Activated naive CD4-positive, alpha-beta T cell treated with anti-CD3 and anti-CD28 coated beads, Interleukin-2, amount 10 ng/mL, durations not matched to agents 7 days and 5 days (primary cell): ENCODE measurements at regions not wholly inside any gene's neighbourhood (a gene's known extent, or its start where the extent isn't known, plus 50 kb on each side); places are given as distances from the start of the nearest gene placed in this dataset.

ENCODE experiments used
- CTCF ChIA-PET: fragments of 350-600 bp; sonication (Branson Sonifier 250); formaldehyde crosslinking; loops from one replicate; lab custom pipeline; 2021; ENCODE audit warnings: antibody characterized with exemption; lab: Charles Lee
- DNase-seq: peaks from one replicate; pipeline ENCODE4 v3.0.0-alpha.2; 2020
- H3K27ac Mint-ChIP-seq: one replicate; pipeline ENCODE4 v1.8.0; 2021; ENCODE audit warnings: mild to moderate bottlenecking, moderate library complexity, mixed read lengths
- H3K27me3 Mint-ChIP-seq: one replicate; pipeline ENCODE4 v1.8.0; 2021; ENCODE audit warnings: mild to moderate bottlenecking, mixed read lengths
- H3K36me3 Mint-ChIP-seq: one replicate; pipeline ENCODE4 v1.8.0; 2021; ENCODE audit warnings: mixed read lengths
- H3K4me1 Mint-ChIP-seq: one replicate; pipeline ENCODE4 v1.8.0; 2021; ENCODE audit warnings: mixed read lengths
- H3K4me3 Mint-ChIP-seq: one replicate; pipeline ENCODE4 v1.8.0; 2021; ENCODE audit warnings: mild to moderate bottlenecking, moderate library complexity, mixed read lengths
- H3K9me3 Mint-ChIP-seq: one replicate; pipeline ENCODE4 v1.8.0; 2021; ENCODE audit warnings: mixed read lengths

GRCh38 chr1:30311749-30312148 lies 411.6 kb downstream of the MATN1 start:
- Mint-ChIP-seq H3K4me1 (no peaks in the 10 kb centered on the region), H3K9me3 (no peaks in the 10 kb centered on the region), H3K36me3 (no peaks in the 10 kb centered on the region), H3K27me3 (peaks cover 9% of the 10 kb centered on the region), H3K27ac (no peak overlapping the region), H3K4me3 (no peak overlapping the region)
- no peak for DNase-seq
- CTCF ChIA-PET = no interaction called here

- CTCF ChIA-PET = interaction anchor here (0.7 kb wide), 1 partner anchor 12 kb away, joined by 3 read pairs; no protein-coding TSS in a partner anchor
- Mint-ChIP-seq H3K27me3 (peaks cover 9% of the 10 kb centered on the region), H3K4me3 (no peak overlapping the region), H3K4me1 (no peaks in the 10 kb centered on the region), H3K9me3 (no peaks in the 10 kb centered on the region), H3K27ac (no peak overlapping the region), H3K36me3 (no peaks in the 10 kb centered on the region)
- DNase-seq = peak; percentile 8
Observed at GRCh38 chr1:30310966-30311742, 412.2 kb downstream of the MATN1 start.

DNA sequence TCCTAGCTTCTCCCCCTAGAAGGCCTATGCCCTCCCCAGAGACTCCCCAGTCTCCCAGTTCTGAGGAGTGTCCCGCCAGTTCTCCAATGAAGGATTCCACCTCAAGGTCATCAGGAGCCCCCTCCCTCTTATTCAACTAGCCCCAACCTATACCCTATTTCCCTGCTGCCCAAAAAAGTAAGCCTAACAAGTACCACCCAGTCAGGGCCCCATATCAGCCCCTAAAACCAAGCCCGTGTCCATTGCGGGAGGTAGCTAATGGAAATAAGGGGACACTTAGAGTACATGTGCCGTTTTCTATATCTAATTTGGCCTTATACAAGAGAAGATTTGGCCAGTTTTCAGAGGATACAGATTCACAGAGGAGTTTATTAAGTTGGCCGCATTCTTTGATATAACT lies 416.2 kb downstream of the MATN1 start:
- H3K27me3 Mint-ChIP-seq = peaks cover 3% of the 10 kb centered on the region
- no peak overlapping the region for H3K4me3 Mint-ChIP-seq
- CTCF ChIA-PET = interaction anchor here (0.6 kb wide), 1 partner anchor 18 kb away, joined by 3 read pairs; no protein-coding TSS in a partner anchor
- no peaks in the 10 kb centered on the region for H3K9me3 Mint-ChIP-seq
- no peaks in the 10 kb centered on the region for H3K36me3 Mint-ChIP-seq
- DNase-seq = no peak
- no peak overlapping the region for H3K27ac Mint-ChIP-seq
- H3K4me1 Mint-ChIP-seq = no peaks in the 10 kb centered on the region

- CTCF ChIA-PET = no interaction called here
- DNase-seq = no peak
Observed at GRCh38 chr1:30305519-30305918, 417.9 kb downstream of the MATN1 start.

GRCh38 chr1:30305061-30305460 lies 418.3 kb downstream of the MATN1 start:
- Mint-ChIP-seq H3K27me3 (peaks cover 6% of the 10 kb centered on the region), H3K27ac (no peak overlapping the region), H3K4me3 (no peak overlapping the region), H3K36me3 (no peaks in the 10 kb centered on the region), H3K9me3 (no peaks in the 10 kb centered on the region), H3K4me1 (no peaks in the 10 kb centered on the region)
- DNase-seq = no peak
- CTCF ChIA-PET = no interaction called here

More at GRCh38 chr1:30305519-30305918, 417.9 kb downstream of the MATN1 start:
- H3K27ac Mint-ChIP-seq = no peak overlapping the region
- peaks cover 3% of the 10 kb centered on the region for H3K27me3 Mint-ChIP-seq
- no peaks in the 10 kb centered on the region for H3K4me1 Mint-ChIP-seq
- H3K36me3 Mint-ChIP-seq = no peaks in the 10 kb centered on the region
- H3K4me3 Mint-ChIP-seq = no peak overlapping the region
- no peaks in the 10 kb centered on the region for H3K9me3 Mint-ChIP-seq

- DNase-seq = no peak
- Mint-ChIP-seq H3K27me3 (peaks cover 13% of the 10 kb centered on the region), H3K27ac (no peak overlapping the region), H3K4me3 (no peak overlapping the region), H3K4me1 (no peaks in the 10 kb centered on the region), H3K9me3 (no peaks in the 10 kb centered on the region), H3K36me3 (no peaks in the 10 kb centered on the region)
- CTCF ChIA-PET = no interaction called here
Observed at GRCh38 chr1:30304080-30304479, 419.3 kb downstream of the MATN1 start.

DNA sequence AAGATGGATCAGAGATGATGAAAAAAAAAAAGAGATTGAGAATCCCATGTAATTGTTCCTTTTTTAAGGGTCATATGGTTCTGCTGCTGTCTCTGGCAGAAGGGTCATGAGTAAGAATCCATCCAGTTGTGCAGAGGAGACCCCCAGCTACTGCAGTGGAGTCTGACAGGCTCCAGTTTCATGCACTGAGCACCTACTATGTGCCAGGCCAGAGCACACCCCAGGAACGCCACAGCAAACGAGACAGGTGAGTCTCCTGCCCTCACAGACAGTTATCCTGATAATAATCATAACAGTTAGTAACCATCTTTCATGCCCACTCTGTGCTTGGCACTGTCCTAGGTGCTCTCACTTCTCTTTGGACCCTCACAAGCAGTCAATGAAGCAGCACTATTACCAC lies 420.0 kb downstream of the MATN1 start:
- H3K27me3 Mint-ChIP-seq = peaks cover 13% of the 10 kb centered on the region
- no peak overlapping the region for H3K27ac Mint-ChIP-seq
- no peaks in the 10 kb centered on the region for H3K9me3 Mint-ChIP-seq
- CTCF ChIA-PET = no interaction called here
- no peaks in the 10 kb centered on the region for H3K4me1 Mint-ChIP-seq
- H3K4me3 Mint-ChIP-seq = no peak overlapping the region
- no peak for DNase-seq
- no peaks in the 10 kb centered on the region for H3K36me3 Mint-ChIP-seq

- Mint-ChIP-seq H3K9me3 (no peaks in the 10 kb centered on the region), H3K4me3 (no peak overlapping the region), H3K27ac (no peak overlapping the region), H3K36me3 (no peaks in the 10 kb centered on the region), H3K4me1 (no peaks in the 10 kb centered on the region), H3K27me3 (peaks cover 14% of the 10 kb centered on the region)
- no peak for DNase-seq
- CTCF ChIA-PET = no interaction called here
Observed at GRCh38 chr1:30302858-30303257, 420.5 kb downstream of the MATN1 start.

DNA sequence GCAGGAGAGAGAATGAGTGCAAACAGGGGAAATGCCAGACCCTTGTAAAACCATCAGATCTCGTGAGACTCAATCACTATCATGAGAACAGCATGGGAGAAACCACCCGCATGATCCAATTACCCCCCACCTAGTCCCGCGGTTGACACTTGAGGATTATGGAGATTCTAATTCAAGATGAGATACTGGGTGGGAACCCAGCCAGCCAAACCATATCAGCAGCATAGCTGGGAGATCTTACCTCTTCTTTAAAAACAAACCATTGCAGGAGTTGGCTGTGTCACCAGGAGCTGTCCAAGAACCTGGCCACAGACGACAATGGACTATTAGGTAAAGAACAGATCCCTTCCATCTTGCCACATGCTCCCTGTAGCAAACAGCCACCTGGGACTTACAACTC lies 422.7 kb downstream of the MATN1 start:
- Mint-ChIP-seq H3K4me3 (no peak overlapping the region), H3K9me3 (peaks cover 5% of the 10 kb centered on the region), H3K27me3 (peaks cover 18% of the 10 kb centered on the region), H3K27ac (no peak overlapping the region), H3K36me3 (no peaks in the 10 kb centered on the region), H3K4me1 (no peaks in the 10 kb centered on the region)
- DNase-seq = no peak
- CTCF ChIA-PET = interaction anchor here (1.2 kb wide), 1 partner anchor 698 kb away, joined by 3 read pairs; no protein-coding TSS in a partner anchor

DNA sequence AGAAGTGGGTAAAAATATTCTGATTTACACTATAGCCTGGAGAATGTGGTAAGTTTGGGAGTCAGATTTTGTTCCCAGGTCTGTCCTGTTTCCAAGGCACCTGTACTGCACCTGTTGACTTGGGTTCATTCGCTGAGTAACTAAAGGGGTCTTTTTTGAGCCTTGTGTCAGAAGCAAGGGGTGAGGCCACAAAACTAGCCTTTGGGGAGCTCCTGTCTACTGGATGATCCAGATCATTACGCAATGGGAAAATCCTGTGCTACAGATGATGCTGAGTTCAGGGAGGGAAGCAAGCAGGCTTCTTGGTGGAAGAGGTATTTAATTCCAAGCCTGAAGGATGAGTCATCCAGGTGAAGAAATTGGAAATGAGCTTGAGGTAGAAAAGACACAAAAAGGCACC lies 424.0 kb downstream of the MATN1 start:
- Mint-ChIP-seq H3K27ac (no peak overlapping the region), H3K4me1 (no peaks in the 10 kb centered on the region), H3K36me3 (no peaks in the 10 kb centered on the region), H3K4me3 (no peak overlapping the region), H3K27me3 (peaks cover 22% of the 10 kb centered on the region), H3K9me3 (peaks cover 5% of the 10 kb centered on the region)
- no peak for DNase-seq
- CTCF ChIA-PET = no interaction called here

DNA sequence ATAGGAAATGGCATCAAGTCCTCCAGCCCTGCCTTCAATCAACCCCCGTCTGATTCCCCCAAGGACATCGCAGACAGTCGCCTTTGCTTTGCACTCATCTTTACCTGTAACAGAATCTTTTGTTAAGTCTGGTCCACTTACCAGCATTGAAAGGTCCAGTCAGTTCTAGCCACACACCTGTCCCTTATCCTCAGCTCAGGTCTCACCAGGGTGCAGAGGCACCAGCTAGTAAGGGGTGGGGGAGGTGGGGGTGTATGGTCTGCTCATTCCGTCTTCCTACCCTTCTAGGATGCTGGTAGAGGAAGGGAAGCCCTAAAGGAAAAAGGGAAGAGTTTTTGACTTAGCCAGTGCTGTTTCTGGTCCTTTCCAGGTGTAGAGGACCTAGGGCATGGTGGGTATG lies 427.7 kb downstream of the MATN1 start:
- CTCF ChIA-PET = no interaction called here
- Mint-ChIP-seq H3K27me3 (peaks cover 22% of the 10 kb centered on the region), H3K4me3 (no peak overlapping the region), H3K36me3 (no peaks in the 10 kb centered on the region), H3K9me3 (peaks cover 5% of the 10 kb centered on the region), H3K27ac (no peak overlapping the region), H3K4me1 (no peaks in the 10 kb centered on the region)
- no peak for DNase-seq

- Mint-ChIP-seq H3K36me3 (no peaks in the 10 kb centered on the region), H3K4me1 (no peaks in the 10 kb centered on the region), H3K27ac (no peak overlapping the region), H3K27me3 (peaks cover 22% of the 10 kb centered on the region), H3K4me3 (no peak overlapping the region), H3K9me3 (peaks cover 5% of the 10 kb centered on the region)
- no peak for DNase-seq
- CTCF ChIA-PET = no interaction called here
Observed at GRCh38 chr1:30295266-30295665, 428.1 kb downstream of the MATN1 start.

GRCh38 chr1:30294508-30294907 lies 428.9 kb downstream of the MATN1 start:
- H3K27ac Mint-ChIP-seq = no peak overlapping the region
- CTCF ChIA-PET = no interaction called here
- H3K4me1 Mint-ChIP-seq = no peaks in the 10 kb centered on the region
- peaks cover 5% of the 10 kb centered on the region for H3K9me3 Mint-ChIP-seq
- H3K4me3 Mint-ChIP-seq = no peak overlapping the region
- H3K27me3 Mint-ChIP-seq = peaks cover 14% of the 10 kb centered on the region
- no peak for DNase-seq
- H3K36me3 Mint-ChIP-seq = no peaks in the 10 kb centered on the region

GRCh38 chr1:30292451-30292850 lies 430.9 kb downstream of the MATN1 start:
- no peak for DNase-seq
- peaks cover 8% of the 10 kb centered on the region for H3K27me3 Mint-ChIP-seq
- H3K36me3 Mint-ChIP-seq = no peaks in the 10 kb centered on the region
- H3K4me3 Mint-ChIP-seq = no peak overlapping the region
- no peak overlapping the region for H3K27ac Mint-ChIP-seq
- H3K9me3 Mint-ChIP-seq = peaks cover 1% of the 10 kb centered on the region
- CTCF ChIA-PET = no interaction called here
- no peaks in the 10 kb centered on the region for H3K4me1 Mint-ChIP-seq

GRCh38 chr1:30291526-30291925 lies 431.9 kb downstream of the MATN1 start:
- no peaks in the 10 kb centered on the region for H3K36me3 Mint-ChIP-seq
- CTCF ChIA-PET = no interaction called here
- peaks cover 14% of the 10 kb centered on the region for H3K27me3 Mint-ChIP-seq
- H3K27ac Mint-ChIP-seq = no peak overlapping the region
- H3K9me3 Mint-ChIP-seq = no peaks in the 10 kb centered on the region
- no peaks in the 10 kb centered on the region for H3K4me1 Mint-ChIP-seq
- no peak for DNase-seq
- no peak overlapping the region for H3K4me3 Mint-ChIP-seq
